Ovary (tissue), 3 donors: ENCODE measurements at regions not wholly inside any gene's neighbourhood (a gene's known extent, or its start where the extent isn't known, plus 50 kb on each side); places are given as distances from the start of the nearest gene placed in this dataset.

Experiments
- CTCF ChIP-seq, 3 donors: fragments of 450-650 bp in 2 of 3; fragments of 200-600 bp in 1 of 3; IDR thresholded peaks; one replicate each; pipeline versions ENCODE4 v1.5.1 to v1.8.0; 2016 to 2022; ENCODE audit warnings: antibody characterized with exemption in 3 of 3, mild to moderate bottlenecking in 1 of 3
- EP300 ChIP-seq: sonication (generic); formaldehyde crosslinking; IDR thresholded peaks from one replicate; pipeline ENCODE4 v1.6.1; 2017; ENCODE audit warnings: antibody characterized with exemption
- POLR2A ChIP-seq: fragments of 450-650 bp; IDR thresholded peaks from one replicate; pipeline ENCODE4 v1.6.1; 2017; ENCODE audit warnings: antibody characterized with exemption, mild to moderate bottlenecking, moderate library complexity
- donor health status: DM: no; HTN: no; CAD: no.

GRCh38 chr10:3396116-3396515, 223.5 kb upstream of the PITRM1 start:
- no peak for TF ChIP-seq CTCF (IDR thresholded peaks at IDR 0.05)
- TF ChIP-seq EP300, result no peak
- TF ChIP-seq POLR2A, result no peak
